Tongue (tissue), 1 donor: ENCODE measurements at regions not wholly inside any gene's neighbourhood (a gene's known extent, or its start where the extent isn't known, plus 50 kb on each side); places are given as distances from the start of the nearest gene placed in this dataset.
"Not testable (repeated sequence)": the region's sequence is repeated elsewhere in the genome, so short reads cannot be mapped to it uniquely, and the experiment has no call there.

ENCODE experiments used
- DNase-seq: peaks from one replicate; pipeline ENCODE4 v3.0.0-alpha.2; 2015

DNA sequence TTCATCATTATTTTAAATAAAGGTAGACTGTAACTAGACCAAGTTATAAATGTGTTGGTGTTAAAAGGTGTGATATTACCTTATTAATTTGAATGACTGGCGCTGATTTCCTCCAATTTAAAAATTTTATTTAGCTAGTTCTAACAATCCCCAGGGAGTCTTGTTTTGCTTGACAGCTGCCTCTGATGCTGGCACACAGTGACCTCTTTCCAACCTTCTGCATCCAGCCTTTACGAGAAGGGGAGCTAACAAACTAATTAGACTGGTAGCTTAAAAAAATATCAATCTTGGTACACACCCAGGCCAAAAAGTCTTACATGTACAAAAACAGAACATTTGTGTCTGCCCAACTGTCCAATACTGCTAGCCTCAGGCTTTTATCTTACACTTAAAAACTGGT is 51.8 kb upstream of the ENPEP start:
- DNase-seq: no peak

DNA sequence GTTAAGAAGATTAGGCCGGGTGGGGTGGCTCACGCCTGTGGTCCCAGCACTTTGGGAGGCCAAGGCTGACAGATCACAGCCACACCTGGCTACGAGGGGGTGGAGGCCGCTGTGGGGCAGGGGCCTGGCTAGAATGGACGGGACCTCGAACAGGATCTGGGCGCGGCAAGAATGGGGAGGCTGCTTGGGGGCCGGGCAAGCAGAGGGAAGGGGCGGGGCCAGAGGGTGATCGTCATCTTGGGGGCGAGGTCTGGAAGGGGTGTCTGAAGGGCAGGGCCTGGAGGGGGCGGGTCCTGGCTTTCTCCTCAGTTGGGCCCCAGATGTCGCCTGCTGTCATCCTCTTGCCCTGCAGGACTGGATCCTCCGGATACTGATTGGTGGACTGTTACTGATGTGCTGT is 57.3 kb upstream of the ENPEP start:
- no peak for DNase-seq

DNA sequence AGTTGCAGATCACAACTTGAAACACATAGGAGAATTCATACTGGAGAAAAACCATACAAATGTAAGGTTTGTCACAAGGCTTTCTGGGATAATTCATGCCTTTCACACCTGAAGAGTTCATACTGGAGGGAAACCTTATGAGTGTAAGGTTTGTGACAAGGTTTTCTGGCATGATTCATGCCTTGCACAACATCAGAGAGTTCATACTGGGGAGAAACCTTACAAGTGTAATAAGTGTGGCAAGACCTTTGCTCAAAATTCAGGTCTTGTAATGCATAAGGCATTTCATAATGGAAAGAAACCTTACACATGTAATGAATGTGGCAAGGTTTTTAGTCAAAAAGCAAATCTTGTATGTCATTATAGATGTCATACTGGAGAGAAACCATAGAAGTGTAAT is 58.8 kb upstream of the ENPEP start:
- no peak for DNase-seq

DNA sequence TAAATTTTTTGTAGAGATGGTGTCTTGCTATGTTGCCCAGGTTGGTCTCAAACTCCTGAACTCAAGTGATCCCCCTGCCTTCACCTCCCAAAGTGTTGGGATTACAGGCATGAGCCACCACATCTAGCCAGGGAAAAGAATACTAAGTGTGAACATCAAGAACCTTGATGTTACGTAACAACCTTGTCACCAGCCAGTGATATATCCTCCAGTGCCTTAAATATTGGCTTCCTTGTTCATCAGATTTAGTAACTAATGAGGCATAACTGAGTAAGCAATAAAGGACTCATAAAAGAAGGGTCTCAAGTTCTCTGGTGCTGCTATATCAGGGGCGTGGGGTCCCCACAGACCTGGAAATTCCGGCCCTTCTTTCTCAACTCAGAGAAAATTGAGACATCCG is 60.5 kb upstream of the ENPEP start:
- DNase-seq: no peak

DNA sequence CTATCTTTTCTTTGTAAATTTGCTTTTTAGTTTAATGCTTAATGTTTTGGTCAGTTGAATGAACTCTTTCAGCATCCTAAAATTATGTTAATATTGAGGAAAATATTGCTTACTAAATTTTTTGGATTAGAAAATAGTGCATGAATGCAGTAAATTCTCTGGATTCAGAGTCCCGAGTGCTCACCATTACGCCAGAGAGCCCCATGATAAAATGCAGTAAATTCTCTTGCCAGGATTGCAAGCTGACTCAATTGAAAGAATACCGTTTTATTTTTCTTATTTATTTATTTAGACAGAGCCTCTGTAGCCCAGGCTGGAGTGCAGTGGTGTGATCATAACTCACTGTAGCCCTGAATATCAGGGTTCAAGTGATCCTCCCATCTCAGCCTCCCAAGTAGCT is 60.9 kb upstream of the ENPEP start:
- no peak for DNase-seq

DNA sequence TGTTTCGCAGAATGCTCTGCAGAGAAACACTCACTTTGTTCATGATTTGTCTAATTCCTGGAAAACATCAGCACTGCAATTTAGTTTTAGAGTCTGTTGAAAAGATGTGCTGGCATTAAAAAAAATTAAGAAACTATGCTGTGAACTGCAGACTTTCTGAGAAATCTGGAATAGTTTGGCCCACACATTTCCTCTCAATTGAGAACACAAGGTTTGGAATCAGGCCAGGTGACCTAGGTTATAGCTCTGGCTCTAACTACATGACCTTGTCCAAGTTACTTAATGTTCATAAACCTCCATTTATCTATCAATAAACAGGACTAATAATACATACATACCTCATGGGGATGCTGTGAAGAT is 61.4 kb upstream of the ENPEP start:
- DNase-seq: no peak

- DNase-seq: peak; percentile 89
Observed at GRCh38 chr4:110413807-110414560, 62.0 kb upstream of the ENPEP start.

- peak; percentile 55 for DNase-seq
Observed at GRCh38 chr4:110412354-110413065, 63.4 kb upstream of the ENPEP start.

DNA sequence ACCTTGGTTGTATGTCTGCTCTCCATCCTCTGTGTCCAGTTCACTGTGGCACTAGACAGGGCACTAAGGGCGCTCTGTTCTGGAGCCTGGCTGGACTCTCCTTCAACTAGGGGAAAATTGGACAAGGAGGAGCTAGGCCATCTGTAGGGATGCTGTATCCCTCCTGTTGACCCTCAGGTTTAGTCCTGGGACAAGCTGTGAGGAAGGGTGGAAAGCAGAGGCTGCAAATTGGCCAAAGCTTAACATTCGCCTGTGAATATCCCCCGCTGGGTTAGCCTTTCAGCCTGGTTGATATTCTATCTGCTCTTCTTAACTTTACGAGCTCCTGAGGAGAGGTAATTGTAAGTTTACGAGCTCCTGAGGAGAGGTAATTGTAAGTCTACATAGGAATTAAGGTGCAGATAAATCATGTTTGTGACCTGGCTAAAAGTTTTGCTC is 64.4 kb upstream of the ENPEP start:
- DNase-seq: no peak

GRCh38 chr4:110410853-110411573 is 64.9 kb upstream of the ENPEP start:
- not testable (repeated sequence) for DNase-seq

DNA sequence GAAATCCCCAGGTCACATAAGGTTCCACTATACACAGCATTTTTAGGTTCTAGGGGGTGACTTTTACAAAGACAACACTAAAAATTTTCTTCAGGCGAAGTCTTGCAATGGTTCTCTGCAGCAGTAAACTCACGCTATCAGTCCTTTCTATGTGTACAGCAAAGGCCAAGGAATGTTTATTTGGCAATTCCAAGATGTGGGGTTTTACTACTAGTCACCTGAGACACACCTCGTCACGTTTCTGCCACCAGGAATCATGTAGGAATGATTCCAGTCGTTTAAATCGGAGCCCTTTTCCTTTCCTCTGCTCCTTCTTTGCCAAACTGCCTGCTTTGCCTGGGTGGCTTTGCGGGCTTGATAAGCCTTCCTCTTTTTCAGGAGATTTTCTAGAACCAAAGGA is 75.9 kb upstream of the ENPEP start:
- DNase-seq: no peak

GRCh38 chr4:110399046-110399445 is 76.9 kb upstream of the ENPEP start:
- not testable (repeated sequence) for DNase-seq

DNA sequence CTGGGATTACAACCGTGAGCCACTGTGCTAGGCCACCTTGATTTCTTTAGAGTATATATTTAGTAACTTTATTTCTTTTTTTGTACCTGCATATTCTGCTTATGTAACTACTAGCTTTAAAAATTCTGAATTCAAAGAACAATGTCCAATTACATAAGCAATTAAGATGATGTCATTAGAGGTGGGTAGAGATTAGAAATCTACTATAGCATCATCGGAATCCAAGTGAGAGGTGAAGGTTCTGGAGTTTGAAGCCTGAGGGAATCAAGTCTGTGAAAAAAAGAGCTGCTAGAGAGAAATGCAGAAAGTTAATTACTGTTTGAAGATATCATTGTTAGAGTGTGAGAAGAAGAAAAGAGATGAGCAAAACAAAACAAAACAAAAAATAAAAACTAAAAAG is 79.0 kb upstream of the ENPEP start:
- DNase-seq: no peak

DNA sequence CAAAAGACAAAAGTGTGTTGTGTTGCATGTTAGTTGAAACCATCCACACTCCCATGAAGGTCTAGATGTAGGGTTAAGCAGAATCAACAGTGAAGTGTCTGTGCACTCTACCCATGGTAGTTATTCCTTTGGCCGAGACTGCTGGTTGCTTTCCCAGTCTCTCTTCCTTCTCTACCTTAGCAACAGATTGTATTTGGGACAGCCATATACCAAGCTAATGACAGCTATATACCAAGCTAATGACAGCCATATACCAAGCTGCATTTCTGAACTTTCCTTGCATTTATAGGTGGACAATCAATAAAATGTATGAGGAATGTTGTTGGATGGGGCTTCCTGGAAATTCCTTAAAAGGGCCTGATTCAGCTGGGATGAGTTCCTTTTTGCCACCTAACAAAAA is 80.5 kb upstream of the ENPEP start:
- DNase-seq: no peak

GRCh38 chr4:110394871-110395270 is 81.1 kb upstream of the ENPEP start:
- DNase-seq: no peak

DNA sequence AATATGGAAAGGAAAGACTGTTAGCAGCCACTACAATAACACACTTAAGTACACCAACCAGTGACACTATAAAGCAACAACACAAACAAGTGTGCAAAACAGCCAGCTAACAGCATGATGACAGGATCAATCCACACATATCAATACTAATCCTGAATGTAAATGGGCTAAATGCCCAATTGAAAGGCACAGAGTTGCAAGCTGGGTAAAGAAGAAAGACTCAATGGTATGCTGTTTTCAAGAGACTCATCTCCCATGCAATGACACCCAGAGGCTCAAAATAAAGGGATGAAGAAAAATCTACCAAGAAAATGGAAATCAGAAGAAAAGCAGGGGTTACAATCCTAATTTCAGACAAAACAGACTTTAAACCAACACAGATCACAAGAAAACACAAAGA is 94.2 kb upstream of the ENPEP start:
- DNase-seq: no peak

DNA sequence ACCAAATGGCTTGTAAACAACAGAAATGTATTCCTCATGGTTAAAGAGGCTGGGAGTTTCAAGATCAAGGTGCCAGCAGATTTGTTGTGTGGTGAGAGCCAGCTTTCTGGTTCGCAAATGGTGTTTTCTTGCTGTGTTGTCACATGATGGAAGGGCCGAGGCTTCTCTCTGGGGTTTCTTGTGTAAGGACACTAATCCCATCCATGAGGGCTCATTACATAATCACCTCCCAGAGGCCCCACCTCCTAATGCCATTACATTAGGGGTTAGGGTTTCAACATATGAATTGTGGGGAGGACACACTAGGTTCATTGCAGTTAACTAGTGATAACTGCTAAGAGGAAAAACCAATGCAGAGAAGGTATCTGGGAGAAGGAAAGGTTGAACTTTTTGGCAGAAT is 103.5 kb upstream of the ENPEP start:
- no peak for DNase-seq

DNA sequence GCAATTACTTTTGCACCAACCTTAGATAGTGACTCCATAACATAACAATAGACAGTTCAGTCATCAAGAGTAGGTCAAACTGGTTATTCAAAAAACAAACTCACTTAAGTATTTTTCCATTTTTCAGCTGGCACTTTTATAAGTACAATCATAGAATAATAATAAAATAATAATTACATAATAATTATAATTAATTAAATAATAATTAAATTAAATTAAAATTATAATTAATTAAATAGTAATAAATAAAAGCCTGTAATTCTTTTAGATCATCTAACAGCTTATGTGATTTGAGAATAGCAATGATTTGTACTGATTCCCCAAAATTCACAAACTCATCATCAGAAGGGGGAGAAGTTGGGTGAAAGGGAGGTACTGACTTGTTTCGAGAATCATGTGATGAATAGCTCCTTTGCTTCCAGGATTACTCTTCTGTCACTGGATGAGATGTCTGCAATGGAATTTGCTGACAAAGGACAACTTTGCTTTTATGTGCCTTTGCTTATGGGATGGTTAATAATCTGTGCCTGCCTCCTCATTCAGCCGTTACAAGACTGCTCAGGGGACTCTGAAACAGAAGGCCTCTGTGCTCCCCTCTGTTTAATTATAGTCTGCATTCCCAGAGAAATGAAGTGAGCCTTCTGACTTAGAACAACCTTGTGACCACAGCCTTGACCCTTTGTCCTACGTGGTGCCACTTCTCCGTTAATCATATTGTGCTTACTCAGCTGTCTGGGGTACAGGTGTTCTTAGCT is 104.8 kb upstream of the ENPEP start:
- DNase-seq: peak; percentile 1

GRCh38 chr4:110368409-110368808 is 107.5 kb upstream of the ENPEP start:
- no peak for DNase-seq

GRCh38 chr4:110367156-110367555 is 108.8 kb upstream of the ENPEP start:
- DNase-seq: no peak

DNA sequence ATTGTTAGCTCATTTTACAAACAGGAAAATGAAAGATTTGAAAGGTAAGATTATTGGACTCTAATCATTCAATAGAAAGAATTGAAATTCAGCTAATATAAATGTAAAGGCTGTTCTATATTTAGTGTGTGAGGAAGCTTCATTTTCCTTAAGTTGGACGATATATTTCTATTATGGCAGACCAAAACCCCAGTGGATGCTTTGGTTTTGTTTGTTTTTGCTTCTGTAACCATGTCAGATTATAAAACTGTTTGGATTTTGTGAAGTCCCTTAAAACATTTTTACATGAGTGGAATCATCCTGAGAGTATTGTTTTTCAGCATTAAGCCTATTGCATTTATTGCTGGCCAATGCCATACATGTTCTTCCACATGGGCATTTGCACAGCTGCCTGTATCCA is 110.2 kb upstream of the ENPEP start:
- DNase-seq: peak; percentile 6

GRCh38 chr4:110364911-110365520 is 110.9 kb upstream of the ENPEP start:
- peak; percentile 37 for DNase-seq
